Coronary artery (tissue), 2 donors: ENCODE measurements at regions not wholly inside any gene's neighbourhood (a gene's known extent, or its start where the extent isn't known, plus 50 kb on each side); places are given as distances from the start of the nearest gene placed in this dataset.

Source experiments
- DNase-seq: peaks from one replicate; pipeline ENCODE4 v3.0.0-alpha.2; 2017; ENCODE audit warnings: low spot score
- H3K27ac ChIP-seq, 2 donors: fragments of 200-600 bp; sonication (generic); one replicate each; pipeline ENCODE4 v1.5.1; 2016 to 2019
- H3K4me3 ChIP-seq: fragments of 200-600 bp; sonication (generic); 2 replicates; pipeline ENCODE4 v1.5.1; 2016; ENCODE audit warnings: mild to moderate bottlenecking, moderate library complexity
- TF ChIP-seq, protein P1 (sequence below): fragments of 200-600 bp; sonication (generic); IDR thresholded peaks from one replicate; pipeline ENCODE4 v1.5.1; 2019; ENCODE audit warnings: antibody characterized with exemption

DNA sequence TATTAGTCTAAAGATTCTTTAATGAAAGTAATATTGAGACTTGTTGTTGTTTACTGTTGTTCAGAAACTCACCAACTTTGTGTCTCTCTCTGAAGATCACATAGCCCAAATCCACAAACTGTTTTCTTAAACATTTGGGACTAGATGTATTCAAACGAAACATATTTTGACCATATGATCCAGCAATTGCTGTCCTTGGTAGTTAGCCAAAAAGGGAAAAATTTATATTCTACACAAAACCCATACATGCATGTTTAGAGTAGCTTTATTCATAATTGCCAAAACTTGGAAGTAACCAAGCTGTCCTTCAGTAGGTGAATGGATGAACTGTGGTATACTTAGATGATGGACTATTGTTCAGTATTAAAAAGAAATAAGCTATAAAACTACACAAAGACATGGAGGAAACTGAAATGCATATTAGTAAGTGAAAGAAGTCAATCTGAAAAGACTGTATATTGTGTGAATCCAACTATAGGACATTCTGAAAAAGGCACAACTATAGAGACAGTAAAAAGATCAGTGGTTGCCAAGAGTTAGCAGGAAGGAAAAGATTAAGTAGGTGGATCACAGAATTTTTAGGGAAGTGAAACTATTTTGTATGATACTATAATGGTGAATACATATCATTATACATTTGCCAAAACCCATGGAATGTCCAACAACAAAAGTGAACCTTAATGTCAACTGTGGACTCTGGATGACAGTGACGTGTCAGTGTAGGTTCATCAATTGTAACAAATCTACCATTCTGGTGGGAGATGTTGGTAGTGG lies 442.9 kb downstream of the INSC start:
- Histone ChIP-seq H3K4me3 (no peak overlapping the region), H3K27ac (no peak overlapping the region)
- DNase-seq = no peak
- TF ChIP-seq, protein P1, sequence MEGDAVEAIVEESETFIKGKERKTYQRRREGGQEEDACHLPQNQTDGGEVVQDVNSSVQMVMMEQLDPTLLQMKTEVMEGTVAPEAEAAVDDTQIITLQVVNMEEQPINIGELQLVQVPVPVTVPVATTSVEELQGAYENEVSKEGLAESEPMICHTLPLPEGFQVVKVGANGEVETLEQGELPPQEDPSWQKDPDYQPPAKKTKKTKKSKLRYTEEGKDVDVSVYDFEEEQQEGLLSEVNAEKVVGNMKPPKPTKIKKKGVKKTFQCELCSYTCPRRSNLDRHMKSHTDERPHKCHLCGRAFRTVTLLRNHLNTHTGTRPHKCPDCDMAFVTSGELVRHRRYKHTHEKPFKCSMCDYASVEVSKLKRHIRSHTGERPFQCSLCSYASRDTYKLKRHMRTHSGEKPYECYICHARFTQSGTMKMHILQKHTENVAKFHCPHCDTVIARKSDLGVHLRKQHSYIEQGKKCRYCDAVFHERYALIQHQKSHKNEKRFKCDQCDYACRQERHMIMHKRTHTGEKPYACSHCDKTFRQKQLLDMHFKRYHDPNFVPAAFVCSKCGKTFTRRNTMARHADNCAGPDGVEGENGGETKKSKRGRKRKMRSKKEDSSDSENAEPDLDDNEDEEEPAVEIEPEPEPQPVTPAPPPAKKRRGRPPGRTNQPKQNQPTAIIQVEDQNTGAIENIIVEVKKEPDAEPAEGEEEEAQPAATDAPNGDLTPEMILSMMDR = no peak

DNA sequence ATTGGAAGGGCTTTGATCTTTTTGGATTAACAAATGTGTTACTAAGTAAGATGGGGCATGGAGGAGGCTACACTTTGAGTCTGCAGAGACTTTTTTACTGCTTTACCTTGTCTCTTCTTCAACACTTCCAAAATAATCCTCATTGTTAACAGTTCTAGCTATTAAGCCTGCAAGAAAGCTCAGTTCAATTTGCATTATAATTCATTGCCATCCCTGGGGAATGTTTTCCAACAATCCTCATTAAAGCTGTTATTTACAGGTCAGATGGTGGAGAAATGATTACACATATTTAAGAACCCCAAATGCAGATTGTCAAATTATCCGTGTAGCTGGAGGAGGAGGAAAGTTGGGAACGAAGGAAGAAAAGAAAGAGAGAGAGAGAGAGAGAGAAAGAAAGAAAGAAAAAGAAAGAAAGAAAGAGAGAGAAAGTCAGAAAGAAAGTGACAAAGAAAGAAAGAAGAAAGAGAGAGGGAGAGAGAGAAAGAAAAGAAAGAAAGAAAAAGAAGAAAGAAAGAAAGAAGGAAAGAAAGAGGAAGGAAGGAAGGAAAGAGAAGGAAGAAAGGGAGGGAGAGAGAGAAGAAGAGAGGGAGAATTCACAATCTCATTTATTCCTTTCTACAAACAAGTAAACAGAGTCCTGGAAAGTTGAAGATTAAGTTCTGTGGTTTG lies 443.9 kb downstream of the INSC start:
- no peak for DNase-seq
- TF ChIP-seq, protein P1 = no peak
- Histone ChIP-seq H3K27ac (no peak overlapping the region), H3K4me3 (no peak overlapping the region)

DNA sequence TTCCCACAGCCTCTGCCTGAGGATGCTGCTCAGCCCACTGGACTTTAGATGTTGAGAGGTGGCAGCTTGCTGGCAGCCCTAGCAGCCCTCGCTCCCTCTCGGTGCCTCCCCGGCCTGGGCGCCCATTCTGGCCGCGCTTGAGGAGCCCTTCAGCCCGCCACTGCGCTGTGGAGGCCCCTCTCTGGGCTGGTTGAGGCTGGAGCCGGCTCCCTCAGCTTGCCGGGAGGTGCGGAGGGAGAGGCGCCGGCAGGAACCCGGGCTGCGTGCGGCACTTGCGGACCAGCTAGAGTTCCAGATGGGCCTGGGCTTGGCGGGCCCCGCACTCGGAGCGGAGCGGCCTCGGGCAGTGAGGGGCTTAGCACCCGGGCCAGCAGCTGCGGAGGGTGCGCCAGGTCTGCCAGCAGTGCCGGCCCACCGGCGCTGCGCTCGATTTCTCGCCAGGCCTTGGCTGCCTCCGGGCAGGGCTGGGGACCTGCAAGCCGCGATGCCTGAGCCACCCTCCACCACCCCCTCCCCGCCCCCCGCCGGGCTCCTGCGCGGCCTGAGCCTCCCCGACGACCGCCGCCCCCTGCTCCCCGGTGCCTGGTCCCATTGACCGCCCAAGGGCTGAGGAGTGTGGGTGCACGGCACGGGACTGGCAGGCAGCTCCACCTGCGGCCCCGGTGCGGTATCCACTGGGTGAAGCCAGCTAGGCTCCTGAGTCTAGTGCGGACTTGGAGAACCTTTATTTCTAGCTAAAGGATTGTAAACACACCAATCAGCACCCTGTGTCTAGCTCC lies 446.2 kb downstream of the INSC start:
- TF ChIP-seq, protein P1 = no peak
- H3K27ac ChIP-seq = no peak overlapping the region
- no peak for DNase-seq
- H3K4me3 ChIP-seq = no peak overlapping the region

DNA sequence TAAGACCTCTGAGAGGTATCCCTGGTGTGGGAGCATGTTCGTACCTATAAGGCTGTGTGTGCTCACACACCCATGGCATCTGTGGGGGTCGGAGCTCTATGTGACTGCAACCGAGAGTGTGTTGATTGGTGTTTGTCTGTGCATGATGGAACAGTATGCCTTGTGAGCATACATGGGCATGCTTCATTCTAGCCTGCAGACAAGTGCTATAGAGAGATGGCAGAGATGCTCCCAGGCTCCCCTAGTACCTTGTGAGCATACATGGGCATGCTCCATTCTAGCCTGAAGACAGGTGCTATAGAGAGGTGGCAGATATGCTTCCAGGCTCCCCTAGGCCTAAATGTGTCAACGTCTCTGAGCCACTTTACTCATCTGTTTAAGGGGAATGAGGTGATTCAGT lies 447.5 kb downstream of the INSC start:
- no peak overlapping the region for H3K4me3 ChIP-seq
- TF ChIP-seq, protein P1 = no peak
- DNase-seq = no peak
- H3K27ac ChIP-seq = no peak overlapping the region

DNA sequence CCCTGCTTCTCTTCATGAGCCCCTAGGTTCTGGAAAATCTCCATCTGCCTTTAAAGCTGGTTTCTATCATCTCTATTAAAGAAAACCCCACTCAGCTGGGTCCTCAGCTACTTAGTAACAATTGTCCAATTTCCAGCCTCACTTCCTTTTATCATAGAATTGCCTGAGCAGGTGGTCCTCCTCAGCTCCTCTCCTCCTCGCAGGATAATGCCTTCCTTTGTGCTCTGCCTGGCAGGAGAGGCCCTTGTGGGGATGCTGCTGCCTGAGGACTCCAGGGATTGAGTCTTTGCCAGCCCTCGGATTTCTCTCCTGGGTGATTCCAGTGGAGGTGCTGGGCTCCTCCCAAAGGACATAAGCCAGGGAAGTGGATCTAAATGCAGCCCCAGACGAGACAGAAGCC lies 448.3 kb downstream of the INSC start:
- no peak for DNase-seq
- Histone ChIP-seq H3K27ac (no peak overlapping the region), H3K4me3 (no peak overlapping the region)
- TF ChIP-seq, protein P1 = no peak

DNA sequence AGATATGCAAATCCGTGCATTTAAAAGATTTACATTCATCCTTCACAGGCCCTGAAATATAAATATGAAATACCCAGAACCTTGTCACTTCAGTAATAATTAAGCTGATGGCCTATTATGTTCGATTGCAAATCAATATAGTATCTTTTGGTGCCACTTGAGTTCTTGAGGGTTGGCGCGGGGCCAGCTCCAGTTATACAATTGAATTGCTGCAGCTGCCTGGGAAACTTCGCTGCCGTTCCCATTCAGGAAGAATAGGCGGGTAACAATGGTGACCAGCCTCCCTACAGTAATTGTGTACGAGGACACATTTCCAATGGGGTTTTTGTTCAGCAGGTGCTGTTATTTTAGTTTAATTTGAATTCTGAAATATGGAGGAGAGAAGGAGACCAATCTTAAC lies 451.2 kb downstream of the INSC start:
- TF ChIP-seq, protein P1 = no peak
- no peak for DNase-seq
- no peak overlapping the region for H3K4me3 ChIP-seq
- H3K27ac ChIP-seq = no peak overlapping the region
